ENCODE measurements at regions not wholly inside any gene's neighbourhood (a gene's known extent, or its start where the extent isn't known, plus 50 kb on each side); places are given as distances from the start of the nearest gene placed in this dataset.

DNA sequence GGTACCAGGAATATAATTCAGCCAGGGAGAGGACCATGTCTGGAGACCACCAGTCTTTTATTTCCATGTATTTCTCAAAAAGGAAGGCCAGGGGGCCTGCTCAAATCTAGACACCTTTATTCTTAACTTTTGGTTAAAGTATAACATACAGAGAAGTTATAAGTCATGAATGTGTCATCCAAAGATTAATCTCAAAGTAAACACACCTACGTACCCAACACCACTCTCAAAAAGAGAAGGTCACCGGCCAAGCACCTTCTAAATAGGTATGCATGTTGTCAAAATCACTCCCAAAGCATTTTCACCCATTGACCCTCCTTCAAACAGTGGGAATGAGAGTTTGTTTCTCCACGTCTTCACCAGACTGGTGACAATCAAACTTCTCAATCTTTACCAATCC, 60.0 kb upstream of the FZD10 start:
- DNase-seq (ENCODE audit: low spot score): no peak

- peak; percentile 75 for DNase-seq (ENCODE audit: low spot score)
Observed at GRCh38 chr12:130104571-130105106, 57.6 kb upstream of the FZD10 start.

GRCh38 chr12:130109062-130109945, 53.0 kb upstream of the FZD10 start:
- DNase-seq (ENCODE audit: low spot score): no peak

DNA sequence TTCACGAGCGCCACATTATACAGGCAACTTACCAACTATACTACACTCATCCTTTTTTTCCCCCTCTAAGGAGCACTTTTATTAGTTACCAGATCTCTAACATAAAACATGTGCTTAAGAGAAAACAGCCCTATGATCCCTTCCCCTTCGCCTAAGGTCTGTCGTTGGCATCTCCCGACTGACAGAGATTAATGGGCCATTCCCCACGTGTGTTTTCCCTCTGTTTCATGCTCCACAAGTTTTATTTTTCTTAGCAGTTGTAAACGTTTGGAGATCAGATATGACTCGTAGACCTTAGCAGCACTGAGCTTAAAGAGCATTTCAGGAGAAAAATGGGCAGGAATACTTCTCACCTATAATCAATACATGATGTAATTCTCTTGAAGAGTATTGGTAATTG, 51.4 kb upstream of the FZD10 start:
- no peak for DNase-seq (ENCODE audit: low spot score)

DNA sequence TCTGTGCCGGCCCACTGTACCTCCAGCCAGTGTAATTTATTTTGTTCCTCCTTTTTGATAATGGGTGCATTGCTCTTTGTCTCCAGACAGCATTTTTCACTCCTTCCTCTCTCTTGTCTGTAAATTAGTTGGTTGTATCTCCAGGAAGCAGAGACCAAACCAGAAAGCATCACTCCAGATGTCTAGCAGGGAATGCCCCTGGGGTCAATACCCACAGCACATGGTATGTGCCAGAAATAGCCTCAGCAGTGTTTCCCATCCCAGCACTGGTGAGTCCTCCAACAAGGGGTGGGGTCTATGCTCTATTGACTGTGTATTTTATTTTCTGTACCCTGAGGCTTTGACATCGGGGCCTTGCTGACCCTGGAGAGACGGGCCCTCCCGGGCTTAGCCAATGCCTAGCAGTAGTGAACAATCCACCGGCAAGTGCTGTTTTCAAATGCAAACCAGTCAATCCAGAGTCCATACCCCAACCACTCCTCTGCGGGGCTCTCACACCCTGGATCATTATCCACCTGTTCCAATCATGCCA, 50.2 kb upstream of the FZD10 start:
- DNase-seq (ENCODE audit: low spot score): no peak
